Neural progenitor cell (in vitro differentiated cells): ENCODE measurements at regions not wholly inside any gene's neighbourhood (a gene's known extent, or its start where the extent isn't known, plus 50 kb on each side); places are given as distances from the start of the nearest gene placed in this dataset.

Source experiments
- DNase-seq: peaks from one replicate; pipeline ENCODE4 v3.0.0-alpha.2; 2016; ENCODE audit warnings: low spot score
- H2AFZ ChIP-seq: fragments of 200-600 bp; sonication (generic); replicated peaks from 2 replicates; pipeline ENCODE4 v1.6.1; 2016; ENCODE audit warnings: antibody characterized with exemption
- H3F3A ChIP-seq: fragments of 200-600 bp; sonication (generic); 2 replicates; pipeline ENCODE4 v1.6.1; 2016; ENCODE audit warnings: antibody characterized with exemption, low read depth
- H3K27ac ChIP-seq: fragments of 200-600 bp; sonication (generic); 2 replicates; pipeline ENCODE4 v1.5.1; 2016; ENCODE audit warnings: mild to moderate bottlenecking
- H3K27me3 ChIP-seq: fragments of 200-600 bp; sonication (generic); 2 replicates; pipeline ENCODE4 v1.6.1; 2016; ENCODE audit warnings: mild to moderate bottlenecking, moderate library complexity
- H3K36me3 ChIP-seq: fragments of 200-600 bp; sonication (generic); 2 replicates; pipeline ENCODE4 v1.5.1; 2016
- H3K4me1 ChIP-seq: fragments of 200-600 bp; sonication (generic); 2 replicates; pipeline ENCODE4 v1.6.1; 2016; ENCODE audit warnings: mixed run types
- H3K4me2 ChIP-seq: fragments of 200-600 bp; sonication (generic); 2 replicates; pipeline ENCODE4 v1.6.1; 2016
- H3K4me3 ChIP-seq: fragments of 200-600 bp; sonication (generic); 2 replicates; pipeline ENCODE4 v1.5.1; 2016
- H3K79me2 ChIP-seq: fragments of 200-600 bp; sonication (generic); 2 replicates; pipeline ENCODE4 v1.6.1; 2016; ENCODE audit warnings: low read depth
- H3K9ac ChIP-seq: fragments of 200-600 bp; sonication (generic); 2 replicates; pipeline ENCODE4 v1.6.1; 2016
- H3K9me3 ChIP-seq: fragments of 200-600 bp; sonication (generic); 2 replicates; pipeline ENCODE4 v1.5.1; 2016; ENCODE audit warnings: low read depth
- H4K20me1 ChIP-seq: fragments of 200-600 bp; sonication (generic); 2 replicates; pipeline ENCODE4 v1.6.1; 2016; ENCODE audit warnings: low read depth
- H3K27ac Mint-ChIP-seq: 3 replicates; pipeline ENCODE4 v1.8.0; 2021; ENCODE audit warnings: mixed read lengths
- H3K27me3 Mint-ChIP-seq: 2 replicates; pipeline ENCODE4 v1.8.0; 2022; ENCODE audit warnings: low read depth, mild to moderate bottlenecking, inconsistent platforms, moderate library complexity, mixed read lengths; ENCODE audit not compliant: insufficient read depth
- H3K36me3 Mint-ChIP-seq: 3 replicates; pipeline ENCODE4 v1.8.0; 2021; ENCODE audit warnings: mixed read lengths
- H3K4me1 Mint-ChIP-seq: 3 replicates; pipeline ENCODE4 v1.8.0; 2021; ENCODE audit warnings: mixed read lengths
- H3K4me3 Mint-ChIP-seq: 3 replicates; pipeline ENCODE4 v1.8.0; 2021; ENCODE audit warnings: mild to moderate bottlenecking, moderate library complexity, mixed read lengths
- H3K9me3 Mint-ChIP-seq: 3 replicates; pipeline ENCODE4 v1.8.0; 2020; ENCODE audit warnings: mixed read lengths
- CTCF ChIP-seq: fragments of 200-600 bp; sonication (generic); IDR thresholded peaks from 2 replicates; pipeline ENCODE4 v1.5.1; 2017; ENCODE audit warnings: antibody characterized with exemption, mild to moderate bottlenecking
- EZH2 ChIP-seq: fragments of 200-600 bp; sonication (generic); IDR thresholded peaks from 2 replicates; pipeline ENCODE4 v1.6.1; 2017; ENCODE audit warnings: antibody characterized with exemption, mild to moderate bottlenecking, moderate library complexity
- EZH2phosphoT487 ChIP-seq: fragments of 200-600 bp; sonication (generic); IDR thresholded peaks from 2 replicates; pipeline ENCODE4 v1.6.1; 2017; ENCODE audit warnings: antibody characterized with exemption

GRCh38 chr5:39500551-39501175 lies 75.9 kb upstream of the DAB2 start:
- no peak for DNase-seq
- H3K36me3 ChIP-seq = no peaks in the 10 kb centered on the region
- no peaks in the 10 kb centered on the region for H3K27me3 ChIP-seq
- H3K4me3 Mint-ChIP-seq = no peak overlapping the region
- H3K27ac Mint-ChIP-seq = no peak overlapping the region
- no peak for TF ChIP-seq EZH2
- TF ChIP-seq EZH2phosphoT487 = no peak
- no peak for TF ChIP-seq CTCF
- no peak overlapping the region for H2AFZ ChIP-seq
- no peak overlapping the region for H3K4me3 ChIP-seq
- no peaks in the 10 kb centered on the region for H3K9me3 ChIP-seq
- no peaks in the 10 kb centered on the region for H3K4me1 ChIP-seq
- H3K4me2 ChIP-seq = no peak overlapping the region
- no peak overlapping the region for H3K27ac ChIP-seq
- H3K27me3 Mint-ChIP-seq = peaks cover 4% of the 10 kb centered on the region
- H3F3A ChIP-seq = no peaks in the 10 kb centered on the region
- H3K4me1 Mint-ChIP-seq = no peaks in the 10 kb centered on the region
- no peak overlapping the region for H3K9ac ChIP-seq
- no peaks in the 10 kb centered on the region for H3K9me3 Mint-ChIP-seq
- no peaks in the 10 kb centered on the region for H3K36me3 Mint-ChIP-seq
- no peaks in the 10 kb centered on the region for H4K20me1 ChIP-seq
- H3K79me2 ChIP-seq = no peaks in the 10 kb centered on the region

GRCh38 chr5:39498278-39498952 lies 73.6 kb upstream of the DAB2 start:
- H3K27ac Mint-ChIP-seq = no peak overlapping the region

GRCh38 chr5:39497322-39497721 lies 72.5 kb upstream of the DAB2 start:
- H3F3A ChIP-seq = no peaks in the 10 kb centered on the region
- no peaks in the 10 kb centered on the region for H4K20me1 ChIP-seq
- H3K36me3 ChIP-seq = no peaks in the 10 kb centered on the region
- H3K79me2 ChIP-seq = no peaks in the 10 kb centered on the region
- H3K4me3 Mint-ChIP-seq = no peak overlapping the region
- H3K27me3 Mint-ChIP-seq = no peaks in the 10 kb centered on the region
- no peak for TF ChIP-seq EZH2
- no peak for TF ChIP-seq CTCF
- no peak for TF ChIP-seq EZH2phosphoT487
- H2AFZ ChIP-seq = no peak overlapping the region
- no peak for DNase-seq
- no peak overlapping the region for H3K4me2 ChIP-seq
- no peaks in the 10 kb centered on the region for H3K4me1 ChIP-seq
- no peaks in the 10 kb centered on the region for H3K27me3 ChIP-seq
- H3K36me3 Mint-ChIP-seq = no peaks in the 10 kb centered on the region
- no peak overlapping the region for H3K9ac ChIP-seq
- no peaks in the 10 kb centered on the region for H3K9me3 ChIP-seq
- H3K9me3 Mint-ChIP-seq = no peaks in the 10 kb centered on the region
- no peak overlapping the region for H3K27ac Mint-ChIP-seq
- no peak overlapping the region for H3K4me3 ChIP-seq
- H3K27ac ChIP-seq = no peak overlapping the region
- H3K4me1 Mint-ChIP-seq = no peaks in the 10 kb centered on the region

More at GRCh38 chr5:39498278-39498952, 73.6 kb upstream of the DAB2 start:
- H3K4me1 Mint-ChIP-seq = no peaks in the 10 kb centered on the region
- H3K36me3 Mint-ChIP-seq = no peaks in the 10 kb centered on the region
- H2AFZ ChIP-seq = no peak overlapping the region
- H3F3A ChIP-seq = no peaks in the 10 kb centered on the region
- H3K9me3 ChIP-seq = no peaks in the 10 kb centered on the region
- TF ChIP-seq EZH2 (no peak), EZH2phosphoT487 (no peak), CTCF (no peak)
- H3K4me1 ChIP-seq = no peaks in the 10 kb centered on the region
- H3K4me3 Mint-ChIP-seq = no peak overlapping the region
- H3K4me3 ChIP-seq = no peak overlapping the region
- H3K27me3 ChIP-seq = no peaks in the 10 kb centered on the region
- DNase-seq = no peak
- H3K36me3 ChIP-seq = no peaks in the 10 kb centered on the region
- H4K20me1 ChIP-seq = no peaks in the 10 kb centered on the region
- H3K79me2 ChIP-seq = no peaks in the 10 kb centered on the region
- no peaks in the 10 kb centered on the region for H3K9me3 Mint-ChIP-seq
- H3K27me3 Mint-ChIP-seq = peaks cover 2% of the 10 kb centered on the region
- no peak overlapping the region for H3K4me2 ChIP-seq
- H3K27ac ChIP-seq = no peak overlapping the region
- no peak overlapping the region for H3K9ac ChIP-seq
